GM10248 (cell line): ENCODE measurements at regions not wholly inside any gene's neighbourhood (a gene's known extent, or its start where the extent isn't known, plus 50 kb on each side); places are given as distances from the start of the nearest gene placed in this dataset.

Experiments
- CTCF ChIA-PET: fragments of 300-600 bp; sonication (Branson Sonifier 250); formaldehyde crosslinking; extraction: SDS; loops from one replicate; lab custom pipeline; 2021; ENCODE audit warnings: antibody characterized with exemption; lab: Yijun Ruan, JAX
- POLR2A ChIA-PET: fragments of 350-650 bp; sonication (Branson Sonifier 250); formaldehyde crosslinking; extraction: SDS; loops from one replicate; lab custom pipeline; 2020; ENCODE audit warnings: antibody characterized with exemption; lab: Yijun Ruan, JAX
- DNase-seq: peaks from one replicate; pipeline ENCODE4 v3.0.0; 2012; ENCODE audit errors: extremely low spot score
- CTCF ChIP-seq: IDR thresholded peaks from 2 replicates; pipeline ENCODE4 v1.5.1; 2012; ENCODE audit warnings: mild to moderate bottlenecking, low read depth; ENCODE audit errors: extremely low read depth, missing control alignments, control extremely low read depth

GRCh38 chr1:234686035-234686434 lies 76.1 kb upstream of the IRF2BP2 start:
- no peak for DNase-seq
- CTCF ChIA-PET: no interaction called here

GRCh38 chr1:234684856-234685255 lies 74.9 kb upstream of the IRF2BP2 start:
- CTCF ChIA-PET: interaction anchor here (1.1 to 1.6 kb wide), 2 partner anchors 8 to 10 kb away, joined by 3 read pairs; no protein-coding TSS in a partner anchor
- POLR2A ChIA-PET: no interaction called here
- no peak for TF ChIP-seq CTCF
- no peak for DNase-seq

More at GRCh38 chr1:234686035-234686434, 76.1 kb upstream of the IRF2BP2 start:
- POLR2A ChIA-PET: no interaction called here
- no peak for TF ChIP-seq CTCF

DNA sequence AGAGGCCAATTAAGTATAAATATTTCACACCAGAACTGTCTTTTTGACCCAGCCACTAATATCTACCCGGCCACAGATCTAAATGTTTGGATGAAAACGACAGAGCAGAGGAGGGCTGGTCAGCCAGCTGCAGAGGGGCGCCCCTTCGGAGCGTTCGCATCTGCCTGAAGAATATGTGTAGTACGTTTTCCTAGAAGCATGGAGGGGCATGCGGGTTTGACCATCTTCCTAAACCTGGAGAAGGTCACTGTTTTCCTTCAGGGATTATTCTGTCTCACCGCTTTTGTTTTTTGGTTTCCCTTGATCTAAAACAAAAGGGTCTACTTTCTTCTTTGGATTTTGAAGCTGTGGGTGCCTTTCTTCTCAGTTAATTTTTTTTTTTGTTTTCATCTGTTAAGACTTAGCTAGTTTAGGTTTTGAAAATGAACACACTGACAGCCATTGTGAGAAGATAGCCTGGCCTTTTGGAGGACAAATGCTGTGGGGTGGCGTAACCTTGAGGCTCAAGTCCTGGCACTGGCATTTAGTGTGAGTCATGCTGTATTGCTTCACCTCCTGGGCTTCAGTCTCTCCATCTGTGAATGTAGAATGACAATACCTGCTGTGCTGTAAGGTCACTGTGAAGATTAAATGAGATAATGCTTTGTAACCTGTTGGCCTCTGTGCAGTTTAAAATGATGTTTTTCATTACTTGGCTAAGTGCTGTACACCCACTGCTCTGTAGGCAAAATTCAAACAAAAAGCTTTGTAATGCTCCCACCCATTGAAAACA lies 74.1 kb upstream of the IRF2BP2 start:
- ChIA-PET CTCF (interaction anchor here (0.7 to 1.6 kb wide), 4 partner anchors 9 to 22 kb away, joined by 3 read pairs; no protein-coding TSS in a partner anchor), POLR2A (no interaction called here)
- DNase-seq: no peak
- no peak for TF ChIP-seq CTCF

DNA sequence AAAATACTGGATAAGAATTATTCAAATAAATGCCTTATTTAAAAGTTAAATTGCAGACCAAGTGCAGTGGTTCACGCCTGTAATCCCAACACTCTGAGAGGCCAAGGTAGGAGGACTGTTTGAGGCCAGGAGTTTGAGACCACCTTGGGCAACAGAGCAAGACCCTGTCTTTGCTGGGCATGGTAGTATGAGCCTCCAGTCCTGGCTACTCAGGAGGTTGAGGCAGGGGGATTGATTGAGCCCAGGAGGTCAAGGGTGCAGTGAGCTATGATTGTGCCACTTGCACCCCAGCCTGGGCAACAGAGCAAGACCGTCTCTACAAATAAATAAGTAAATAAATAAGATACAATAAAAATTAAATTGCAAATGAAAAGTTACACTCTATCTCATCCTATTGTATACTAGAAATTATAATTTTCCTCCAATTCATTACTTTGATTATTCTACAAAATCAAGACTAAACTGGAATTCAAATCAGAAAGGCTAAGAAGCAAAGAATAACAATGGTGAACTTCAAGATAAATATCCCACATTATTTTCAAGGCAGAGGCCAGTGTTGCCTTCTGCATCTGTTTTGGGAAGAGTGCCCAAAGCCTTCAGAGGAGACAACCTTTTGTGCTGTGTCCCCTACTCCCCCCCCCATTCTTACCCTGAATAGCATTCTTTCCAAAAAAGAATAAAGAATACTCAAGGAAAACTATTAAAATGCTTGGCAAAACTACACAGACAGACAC lies 73.3 kb upstream of the IRF2BP2 start:
- ChIA-PET POLR2A (no interaction called here), CTCF (interaction anchor here (0.9 to 1.6 kb wide), 2 partner anchors 10 to 22 kb away, joined by 3 read pairs; no protein-coding TSS in a partner anchor)
- no peak for DNase-seq
- TF ChIP-seq CTCF: no peak

GRCh38 chr1:234681990-234682389 lies 72.0 kb upstream of the IRF2BP2 start:
- no peak for DNase-seq
- CTCF ChIA-PET: interaction anchor here (1.1 kb wide), 1 partner anchor 11 kb away, joined by 4 read pairs; no protein-coding TSS in a partner anchor
- no peak for TF ChIP-seq CTCF
- POLR2A ChIA-PET: no interaction called here

DNA sequence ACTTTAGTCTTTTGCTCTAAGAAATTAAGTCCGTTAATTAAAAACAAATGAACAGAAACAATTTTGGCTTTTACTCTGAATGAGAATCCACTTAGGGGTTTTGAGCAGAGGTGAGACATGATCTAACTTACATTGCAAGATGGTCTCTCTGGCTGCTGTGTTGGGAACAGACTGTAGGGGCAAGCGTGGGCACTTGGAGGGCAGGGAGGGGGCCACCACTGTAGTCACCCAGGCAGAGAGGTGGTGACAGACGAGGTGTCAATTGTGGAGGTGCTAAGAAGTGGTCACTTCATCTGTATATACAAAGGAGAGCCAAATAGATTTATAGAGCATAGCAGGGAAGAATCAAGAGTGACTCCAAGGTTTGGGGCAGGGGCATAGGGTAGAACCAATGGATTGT lies 71.1 kb upstream of the IRF2BP2 start:
- CTCF ChIA-PET: no interaction called here
- POLR2A ChIA-PET: no interaction called here
- DNase-seq: no peak
- TF ChIP-seq CTCF: no peak
